Right atrium auricular region (tissue), 2 donors: ENCODE measurements at regions not wholly inside any gene's neighbourhood (a gene's known extent, or its start where the extent isn't known, plus 50 kb on each side); places are given as distances from the start of the nearest gene placed in this dataset.

Experiments used
- DNase-seq: peaks from one replicate; pipeline ENCODE4 v3.0.0-alpha.2; 2019; ENCODE audit warnings: low spot score
- H3K27ac ChIP-seq, 2 donors: fragments of 200-600 bp; sonication (generic); 1 replicate in 1 of 2; 2 replicates in 1 of 2; pipeline ENCODE4 v1.5.1; 2016 to 2019
- H3K27me3 ChIP-seq, 2 donors: fragments of 200-600 bp; sonication (generic); one replicate each; pipeline versions ENCODE4 v1.5.1 to v1.6.0; 2017 to 2019
- H3K36me3 ChIP-seq: fragments of 200-600 bp; sonication (generic); one replicate; pipeline ENCODE4 v1.5.1; 2016
- H3K4me1 ChIP-seq, 2 donors: fragments of 200-600 bp; sonication (generic); one replicate each; pipeline versions ENCODE4 v1.5.1 to v1.6.0; 2017 to 2019
- H3K4me3 ChIP-seq, 2 donors: fragments of 200-600 bp; sonication (generic); 1 replicate in 1 of 2; 2 replicates in 1 of 2; pipeline ENCODE4 v1.5.1; 2017 to 2019; ENCODE audit warnings: mild to moderate bottlenecking in 1 of 2, moderate library complexity in 1 of 2
- H3K9me3 ChIP-seq, 2 donors: fragments of 200-600 bp; sonication (generic); one replicate each; pipeline ENCODE4 v1.5.1; 2019
- CTCF ChIP-seq, 2 donors: fragments of 200-600 bp; sonication (generic); IDR thresholded peaks; one replicate each; pipeline ENCODE4 v1.5.1; 2019; ENCODE audit warnings: antibody characterized with exemption in 2 of 2

GRCh38 chr10:3700531-3701076 lies 84.4 kb downstream of the KLF6 start:
- no peak for DNase-seq
- no peak overlapping the region for H3K4me3 ChIP-seq
- no peak for TF ChIP-seq CTCF (IDR thresholded peaks at IDR 0.05)
- H3K4me1 ChIP-seq: peaks cover 0 to 6% of the 10 kb centered on the region in 2 donors
- H3K9me3 ChIP-seq: no peaks in the 10 kb centered on the region
- no peaks in the 10 kb centered on the region for H3K36me3 ChIP-seq
- no peak overlapping the region for H3K27ac ChIP-seq
- no peaks in the 10 kb centered on the region for H3K27me3 ChIP-seq

DNA sequence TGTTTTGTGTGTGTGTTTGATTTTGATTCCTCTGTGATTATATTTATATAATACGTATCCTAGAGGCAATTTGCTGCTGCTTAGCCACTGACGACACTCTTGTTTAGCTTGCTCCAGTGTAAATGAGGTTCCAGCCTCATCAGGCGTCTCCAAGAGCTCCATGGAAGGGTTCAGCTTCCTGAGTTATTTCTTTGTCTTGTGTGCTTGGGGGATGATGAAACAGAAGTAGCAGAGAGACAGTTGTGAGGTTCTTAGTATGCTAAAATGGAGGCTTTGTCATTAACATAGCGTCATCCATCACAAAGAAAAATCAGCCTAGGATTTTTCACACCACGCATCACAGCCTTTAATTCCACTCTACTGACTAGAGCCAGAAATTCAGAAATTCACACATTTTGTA lies 85.1 kb downstream of the KLF6 start:
- no peak overlapping the region for H3K4me3 ChIP-seq
- H3K27me3 ChIP-seq: no peaks in the 10 kb centered on the region
- DNase-seq: no peak
- no peaks in the 10 kb centered on the region for H3K9me3 ChIP-seq
- H3K27ac ChIP-seq: no peak overlapping the region
- H3K4me1 ChIP-seq: peaks cover 0 to 1% of the 10 kb centered on the region in 2 donors
- no peaks in the 10 kb centered on the region for H3K36me3 ChIP-seq
- no peak for TF ChIP-seq CTCF (IDR thresholded peaks at IDR 0.05)

GRCh38 chr10:3698312-3698711 lies 86.7 kb downstream of the KLF6 start:
- Histone ChIP-seq H3K4me1 (no peaks in the 10 kb centered on the region), H3K27me3 (no peaks in the 10 kb centered on the region), H3K9me3 (no peaks in the 10 kb centered on the region), H3K27ac (no peak overlapping the region), H3K36me3 (no peaks in the 10 kb centered on the region), H3K4me3 (no peak overlapping the region)
- TF ChIP-seq CTCF (IDR thresholded peaks at IDR 0.05): no peak
- no peak for DNase-seq

DNA sequence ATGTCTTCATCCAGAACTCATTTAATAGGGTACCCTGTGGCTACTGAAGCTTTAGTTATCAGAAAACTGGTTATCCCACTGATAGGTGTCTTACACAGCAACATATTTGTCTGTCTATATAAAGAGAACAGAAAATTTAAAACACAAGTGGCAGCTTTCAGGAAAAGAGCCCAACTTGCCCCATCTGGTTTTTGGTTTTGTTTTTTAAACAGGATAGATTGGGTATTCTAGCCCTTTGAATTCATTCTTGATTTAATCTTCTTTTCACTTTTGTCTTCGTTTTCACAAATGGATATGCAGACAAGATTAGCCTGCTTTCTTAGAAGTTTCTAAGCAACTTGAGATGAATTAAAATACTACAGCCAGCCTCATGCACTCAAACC lies 91.3 kb downstream of the KLF6 start:
- H3K27me3 ChIP-seq: no peaks in the 10 kb centered on the region
- peaks cover 0 to 16% of the 10 kb centered on the region in 2 donors for H3K4me1 ChIP-seq
- H3K9me3 ChIP-seq: no peaks in the 10 kb centered on the region
- no peak for DNase-seq
- no peak for TF ChIP-seq CTCF (IDR thresholded peaks at IDR 0.05)
- no peak overlapping the region for H3K27ac ChIP-seq
- no peaks in the 10 kb centered on the region for H3K36me3 ChIP-seq
- H3K4me3 ChIP-seq: no peak overlapping the region

DNA sequence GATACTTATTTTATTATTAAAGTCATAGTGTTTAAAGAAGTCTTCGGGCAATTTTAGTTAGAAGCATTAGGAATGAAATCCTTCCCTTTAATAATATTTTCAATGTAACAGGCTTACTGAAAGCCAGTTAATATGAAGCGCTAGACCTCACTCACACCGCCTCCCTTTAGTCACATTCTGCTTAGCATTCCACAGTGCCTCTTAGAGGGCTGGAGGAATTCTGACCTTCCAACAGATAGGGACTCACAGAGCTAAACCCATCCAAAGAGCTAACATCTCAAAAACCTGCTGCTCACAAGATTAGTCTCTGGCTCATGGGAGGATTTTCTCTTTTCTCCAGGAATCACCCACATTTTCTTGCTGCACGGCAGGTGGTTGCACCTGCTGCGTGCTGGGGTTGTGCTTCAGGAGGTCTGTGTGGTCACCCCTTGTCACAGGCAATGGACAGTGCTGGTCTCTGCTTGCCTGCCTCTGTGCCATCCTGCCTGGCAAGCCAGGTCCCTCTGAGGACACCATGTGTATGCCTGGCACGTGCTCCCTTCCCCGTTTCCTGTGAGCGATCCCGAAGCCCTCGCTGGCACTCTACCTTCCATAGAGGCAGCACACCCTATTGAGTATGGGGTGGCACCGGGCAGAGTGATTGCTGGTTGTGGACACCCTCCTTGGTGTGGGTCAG lies 91.8 kb downstream of the KLF6 start:
- no peak for DNase-seq
- Histone ChIP-seq H3K4me1 (peaks cover 0 to 16% of the 10 kb centered on the region in 2 donors), H3K36me3 (no peaks in the 10 kb centered on the region), H3K27me3 (no peaks in the 10 kb centered on the region), H3K4me3 (no peak overlapping the region), H3K27ac (no peak overlapping the region), H3K9me3 (no peaks in the 10 kb centered on the region)
- no peak for TF ChIP-seq CTCF (IDR thresholded peaks at IDR 0.05)
